Coronary artery (tissue), 2 donors: ENCODE measurements at regions not wholly inside any gene's neighbourhood (a gene's known extent, or its start where the extent isn't known, plus 50 kb on each side); places are given as distances from the start of the nearest gene placed in this dataset.

Experiments
- DNase-seq: peaks from one replicate; pipeline ENCODE4 v3.0.0-alpha.2; 2017; ENCODE audit warnings: low spot score
- H3K27ac ChIP-seq, 2 donors: fragments of 200-600 bp; sonication (generic); one replicate each; pipeline ENCODE4 v1.5.1; 2016 to 2019
- H3K4me3 ChIP-seq: fragments of 200-600 bp; sonication (generic); 2 replicates; pipeline ENCODE4 v1.5.1; 2016; ENCODE audit warnings: mild to moderate bottlenecking, moderate library complexity
- CTCF ChIP-seq: fragments of 200-600 bp; sonication (generic); IDR thresholded peaks from one replicate; pipeline ENCODE4 v1.5.1; 2019; ENCODE audit warnings: antibody characterized with exemption

DNA sequence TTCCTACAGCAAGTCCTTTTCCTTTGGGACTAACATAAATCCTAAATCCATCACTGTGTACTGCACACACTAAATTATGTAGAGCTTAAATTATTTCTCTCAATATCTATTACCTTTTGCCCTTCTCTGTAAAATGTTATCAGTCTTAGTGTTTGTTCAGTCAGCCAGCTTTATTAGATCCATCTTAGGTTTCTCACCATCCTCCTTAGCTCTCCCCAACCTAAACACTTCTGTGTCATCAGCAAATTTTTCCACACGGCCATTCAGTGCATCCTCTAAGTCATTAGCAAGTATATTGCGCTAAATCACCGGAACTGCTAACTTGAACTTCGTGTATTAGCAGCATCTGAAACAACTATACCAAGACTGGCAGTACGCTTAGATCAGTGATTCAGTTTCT is 142.1 kb upstream of the ZNF438 start:
- H3K27ac ChIP-seq: no peak overlapping the region
- no peak overlapping the region for H3K4me3 ChIP-seq
- no peak for TF ChIP-seq CTCF
- DNase-seq: no peak

DNA sequence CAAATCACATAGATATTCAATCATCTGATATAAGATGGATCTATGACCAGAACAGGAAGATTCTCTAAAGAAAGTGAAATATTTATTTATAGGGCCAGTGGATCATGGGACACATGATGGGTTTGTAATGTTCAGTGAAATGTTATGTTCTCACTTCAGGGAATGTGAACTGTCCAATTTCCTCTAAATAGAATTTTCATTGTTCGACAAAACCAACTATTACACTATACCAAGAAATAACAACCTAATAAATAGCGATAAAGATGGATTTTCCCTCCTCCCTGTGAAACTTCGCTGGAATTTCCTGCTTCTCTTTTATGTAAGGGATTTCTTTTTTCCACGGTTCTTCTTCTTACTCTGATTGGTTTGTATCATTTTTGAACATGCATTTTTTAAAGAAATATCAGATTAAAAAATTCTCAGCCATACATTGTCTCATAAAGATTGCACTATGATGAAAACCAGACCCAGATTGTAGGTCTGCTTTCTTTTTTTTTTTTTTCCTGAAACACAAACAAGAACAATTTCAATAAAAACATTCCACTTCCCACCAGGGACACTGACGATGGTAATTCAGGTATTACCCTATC is 139.8 kb upstream of the ZEB1 start:
- H3K27ac ChIP-seq: no peak overlapping the region
- TF ChIP-seq CTCF: no peak
- no peak overlapping the region for H3K4me3 ChIP-seq
- no peak for DNase-seq

DNA sequence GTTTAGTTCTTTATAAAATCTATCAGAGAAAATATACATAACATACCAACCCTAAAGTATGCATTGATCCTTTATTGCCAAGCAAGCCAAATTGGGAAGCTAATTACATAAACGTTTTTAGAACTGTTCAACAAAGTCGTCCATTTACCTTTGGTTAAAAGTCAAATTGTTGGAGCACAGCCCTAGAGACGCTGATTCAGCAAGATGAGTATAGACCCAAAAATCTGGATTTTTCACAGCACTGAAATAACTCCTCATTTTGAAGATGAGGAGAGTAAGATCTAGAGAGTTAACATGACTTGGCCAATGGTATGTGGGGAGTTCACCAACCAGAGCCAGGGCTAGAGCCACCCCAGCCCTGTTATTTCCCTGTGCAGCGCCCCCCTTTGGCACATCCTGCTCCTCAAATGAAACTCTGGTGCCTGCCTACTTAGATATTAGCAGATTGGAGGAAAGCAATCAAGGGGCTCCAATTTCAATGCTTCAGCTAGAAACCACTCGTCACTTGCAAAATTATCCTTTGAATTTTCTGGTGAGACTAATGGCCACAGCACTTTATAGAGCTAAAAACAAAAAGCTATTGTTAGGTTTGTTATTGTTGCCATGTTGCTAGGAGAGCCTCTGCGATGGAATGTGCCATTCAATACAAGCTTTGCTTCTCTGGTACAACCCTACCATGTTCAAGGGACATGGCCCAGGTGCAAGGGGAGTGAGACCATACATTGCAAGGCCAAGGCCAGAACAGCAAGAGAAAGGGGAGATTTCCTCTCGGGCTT is 132.6 kb upstream of the ZEB1 start:
- TF ChIP-seq CTCF: no peak
- Histone ChIP-seq H3K27ac (no peak overlapping the region), H3K4me3 (no peak overlapping the region)
- no peak for DNase-seq

- no peak for DNase-seq
- no peak overlapping the region for H3K27ac ChIP-seq
- no peak for TF ChIP-seq CTCF
- no peak overlapping the region for H3K4me3 ChIP-seq
Measured at GRCh38 chr10:31187182-31187581, 131.8 kb upstream of the ZEB1 start.

GRCh38 chr10:31187607-31188210 is 131.3 kb upstream of the ZEB1 start:
- DNase-seq: no peak
- H3K4me3 ChIP-seq: no peak overlapping the region
- H3K27ac ChIP-seq: no peak overlapping the region
- TF ChIP-seq CTCF: no peak

- no peak for DNase-seq
- no peak for TF ChIP-seq CTCF
- H3K27ac ChIP-seq: no peak overlapping the region
- H3K4me3 ChIP-seq: no peak overlapping the region
Measured at GRCh38 chr10:31188792-31189406, 130.1 kb upstream of the ZEB1 start.
